ENCODE measurements at regions not wholly inside any gene's neighbourhood (a gene's known extent, or its start where the extent isn't known, plus 50 kb on each side); places are given as distances from the start of the nearest gene placed in this dataset.

DNA sequence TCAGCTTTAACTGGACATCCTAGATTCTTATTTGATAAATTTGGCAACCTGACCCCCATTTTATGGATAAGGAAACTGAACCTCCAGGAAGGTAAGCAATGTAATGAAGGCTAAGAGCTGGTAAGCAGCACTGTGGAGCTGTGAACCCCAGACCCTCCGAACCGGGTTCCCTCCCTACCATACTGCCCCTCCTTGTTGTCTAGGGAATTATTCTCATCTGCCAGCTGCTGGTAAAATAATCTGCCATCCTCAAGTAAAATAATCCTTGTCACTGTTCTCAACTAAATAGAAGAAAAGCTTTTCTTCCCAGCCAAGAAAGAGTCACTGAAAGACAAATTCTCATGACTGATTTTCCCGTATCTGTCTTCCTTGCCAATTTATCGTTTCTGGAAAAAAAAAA lies 55.8 kb upstream of the PRDX6 start:
- no peak for TF ChIP-seq CTCF (IDR thresholded peaks at IDR 0.05; ENCODE audit: low read length, missing control alignments)
- no peak overlapping the region for H3K4me3 ChIP-seq (replicated peaks; ENCODE audit: low read depth, low read length)
- DNase-seq (ENCODE audit: low read depth) = no peak

GRCh38 chr1:173421789-173422188 lies 55.3 kb upstream of the PRDX6 start:
- no peak overlapping the region for H3K4me3 ChIP-seq (replicated peaks; ENCODE audit: low read depth, low read length)
- no peak for TF ChIP-seq CTCF (IDR thresholded peaks at IDR 0.05; ENCODE audit: low read length, missing control alignments)
- no peak for DNase-seq (ENCODE audit: low read depth)

- no peak for TF ChIP-seq CTCF (IDR thresholded peaks at IDR 0.05; ENCODE audit: low read length, missing control alignments)
- no peak overlapping the region for H3K4me3 ChIP-seq (replicated peaks; ENCODE audit: low read depth, low read length)
- DNase-seq (ENCODE audit: low read depth) = no peak
These were observed 54.6 kb upstream of the PRDX6 start for GRCh38 chr1:173422456-173422976.

DNA sequence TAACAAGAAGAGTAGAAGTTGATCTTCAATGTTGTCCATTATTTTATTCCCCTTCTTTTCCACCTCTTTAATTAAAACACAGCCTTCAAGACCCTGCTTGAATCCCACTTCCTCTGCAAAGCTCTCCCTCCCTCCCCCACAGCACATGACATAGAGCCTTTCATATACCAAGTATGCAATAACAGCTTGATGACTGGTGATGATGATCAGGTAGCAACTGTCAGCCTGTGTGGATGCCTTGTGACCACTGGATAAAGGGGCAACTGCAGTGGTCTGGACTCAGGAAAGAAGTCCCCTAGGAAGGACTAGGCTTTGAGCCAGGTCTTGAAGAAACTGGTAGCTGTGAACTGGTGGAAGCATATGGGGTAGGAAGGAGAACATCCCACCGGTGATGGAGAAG lies 53.8 kb upstream of the PRDX6 start:
- TF ChIP-seq CTCF (IDR thresholded peaks at IDR 0.05; ENCODE audit: low read length, missing control alignments) = no peak
- DNase-seq (ENCODE audit: low read depth) = no peak
- H3K4me3 ChIP-seq (replicated peaks; ENCODE audit: low read depth, low read length) = no peak overlapping the region

DNA sequence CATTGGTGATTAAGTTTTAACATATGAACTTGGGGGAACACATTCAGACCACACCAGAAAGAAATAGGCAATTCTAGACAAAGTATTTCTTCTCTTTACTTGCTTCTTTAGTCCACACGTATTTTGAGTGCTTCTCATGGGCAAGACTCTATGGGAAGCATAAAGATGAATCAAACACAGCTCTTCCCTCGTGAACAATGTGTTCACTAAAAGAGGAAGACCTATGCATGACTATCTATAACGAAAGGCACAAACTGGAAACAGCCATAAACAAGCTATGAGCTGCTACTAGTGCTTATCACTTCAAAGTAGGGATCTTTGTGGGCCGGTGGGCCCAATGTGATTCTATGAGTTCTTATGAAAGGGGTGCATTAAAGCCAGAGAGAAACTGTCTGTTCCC lies 53.0 kb upstream of the PRDX6 start:
- no peak for DNase-seq (ENCODE audit: low read depth)
- H3K4me3 ChIP-seq (replicated peaks; ENCODE audit: low read depth, low read length) = no peak overlapping the region
- no peak for TF ChIP-seq CTCF (IDR thresholded peaks at IDR 0.05; ENCODE audit: low read length, missing control alignments)

DNA sequence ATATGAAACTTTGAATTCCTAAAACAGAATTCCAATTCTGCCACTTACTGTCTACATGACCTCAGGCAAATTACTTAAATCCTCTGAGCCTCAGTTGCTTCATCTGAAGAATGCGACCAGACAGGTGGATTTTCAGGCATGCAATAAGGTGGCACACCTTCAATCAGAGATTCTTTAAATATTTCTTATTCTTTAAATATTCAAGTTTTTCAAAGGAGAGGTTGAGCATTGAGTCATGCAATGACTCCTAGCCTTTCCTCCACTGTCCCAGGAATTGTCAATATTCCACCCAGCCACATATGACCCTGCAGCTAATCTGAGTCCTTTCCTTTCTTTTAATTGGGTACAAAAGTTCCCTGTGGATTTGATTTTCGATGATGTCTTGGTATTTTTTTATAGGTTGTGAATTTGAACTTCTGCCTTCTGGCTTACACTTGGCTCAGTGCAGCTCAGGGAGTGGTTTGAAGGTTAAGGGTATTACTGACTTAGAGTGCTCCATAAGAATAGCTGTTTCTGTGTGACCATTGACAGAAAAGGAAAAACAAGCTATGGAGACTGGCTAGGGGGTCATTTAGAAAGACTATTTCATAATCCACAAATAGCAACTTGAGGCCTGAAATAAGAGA lies 52.2 kb upstream of the PRDX6 start:
- no peak for TF ChIP-seq CTCF (IDR thresholded peaks at IDR 0.05; ENCODE audit: low read length, missing control alignments)
- H3K4me3 ChIP-seq (replicated peaks; ENCODE audit: low read depth, low read length) = no peak overlapping the region
- no peak for DNase-seq (ENCODE audit: low read depth)

DNA sequence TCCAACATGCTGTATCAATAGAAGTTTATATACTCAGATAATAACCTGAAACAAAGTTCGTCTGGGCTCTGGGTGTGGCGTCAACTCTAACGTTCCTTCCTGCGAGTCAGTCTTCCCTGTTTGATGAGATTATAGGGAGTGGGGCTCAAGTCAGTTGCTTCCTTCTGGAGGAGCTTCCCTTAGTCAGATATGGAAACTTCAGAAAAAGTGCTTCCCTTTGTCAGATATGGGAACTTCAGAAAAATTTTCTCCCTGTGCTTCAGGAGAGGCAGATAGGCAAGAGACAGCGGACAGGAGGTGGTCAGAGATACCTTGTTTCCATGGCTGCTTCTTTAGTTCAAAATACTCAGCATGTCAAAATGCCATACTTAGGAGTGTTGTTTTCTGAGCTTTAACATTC lies 51.1 kb upstream of the PRDX6 start:
- no peak for TF ChIP-seq CTCF (IDR thresholded peaks at IDR 0.05; ENCODE audit: low read length, missing control alignments)
- DNase-seq (ENCODE audit: low read depth) = no peak
- H3K4me3 ChIP-seq (replicated peaks; ENCODE audit: low read depth, low read length) = no peak overlapping the region

Data from fibroblast of pulmonary artery (primary cell).